IMR-90 (cell line): ENCODE measurements at regions not wholly inside any gene's neighbourhood (a gene's known extent, or its start where the extent isn't known, plus 50 kb on each side); places are given as distances from the start of the nearest gene placed in this dataset.

Experiments
- BHLHE40 ChIP-seq: fragments of 150-350 bp; IDR thresholded peaks from 2 replicates; pipeline ENCODE4 v1.6.1; 2016; ENCODE audit warnings: mild to moderate bottlenecking, low read depth, low read length
- CEBPB ChIP-seq: IDR thresholded peaks from 2 replicates; pipeline ENCODE4 v1.6.1; 2012; ENCODE audit warnings: low read depth, low read length, improper control_type of control experiment
- CHD1 ChIP-seq: IDR thresholded peaks from 2 replicates; pipeline ENCODE4 v1.6.1; 2012; ENCODE audit warnings: low read depth, low read length, improper control_type of control experiment
- CTCF ChIP-seq: conservative IDR thresholded peaks from 2 replicates; pipeline ENCODE4 v1.5.1; 2012; ENCODE audit warnings: mild to moderate bottlenecking, low read depth, low read length, improper control_type of control experiment
- MAFK ChIP-seq: IDR thresholded peaks from 2 replicates; pipeline ENCODE4 v1.6.1; 2012; ENCODE audit warnings: low read depth, low read length, improper control_type of control experiment
- MXI1 ChIP-seq: IDR thresholded peaks from 2 replicates; pipeline ENCODE4 v1.6.1; 2012; ENCODE audit warnings: low read depth, mild to moderate bottlenecking, low read length, moderate library complexity, borderline replicate concordance
- NFE2L2 ChIP-seq: fragments of 150-350 bp; IDR thresholded peaks from 2 replicates; pipeline ENCODE4 v1.6.1; 2016; ENCODE audit warnings: low read depth, mild to moderate bottlenecking, low read length
- POLR2A ChIP-seq: IDR thresholded peaks from 2 replicates; pipeline ENCODE4 v1.6.1; 2012; ENCODE audit warnings: mild to moderate bottlenecking, low read depth, low read length
- RAD21 ChIP-seq: IDR thresholded peaks from 2 replicates; pipeline ENCODE4 v1.6.1; 2012; ENCODE audit warnings: low read length, improper control_type of control experiment
- RCOR1 ChIP-seq: IDR thresholded peaks from 2 replicates; pipeline ENCODE4 v1.6.1; 2012; ENCODE audit warnings: mild to moderate bottlenecking, low read length, improper control_type of control experiment; ENCODE audit not compliant: insufficient replicate concordance
- RFX5 ChIP-seq: IDR thresholded peaks from 2 replicates; pipeline ENCODE4 v1.8.0; 2012; ENCODE audit warnings: low read depth, mild to moderate bottlenecking, low read length, moderate library complexity
- SMC3 ChIP-seq: fragments of 150-350 bp; IDR thresholded peaks from 2 replicates; pipeline ENCODE4 v1.6.1; 2016; ENCODE audit warnings: low read depth, mild to moderate bottlenecking, antibody characterized with exemption, low read length, moderate library complexity
- USF2 ChIP-seq: fragments of 150-350 bp; IDR thresholded peaks from 2 replicates; pipeline ENCODE4 v1.6.1; 2017; ENCODE audit warnings: mild to moderate bottlenecking, antibody characterized with exemption, low read length, low read depth

GRCh38 chr3:94248042-94248441 lies 185.2 kb downstream of the NSUN3 start:
- TF ChIP-seq MAFK (no peak), NFE2L2 (no peak), CTCF (no peak), POLR2A (no peak), MXI1 (no peak), RAD21 (no peak), RCOR1 (no peak), BHLHE40 (no peak), CEBPB (no peak), SMC3 (no peak), CHD1 (no peak), USF2 (no peak), RFX5 (no peak)
